ENCODE measurements at regions not wholly inside any gene's neighbourhood (a gene's known extent, or its start where the extent isn't known, plus 50 kb on each side); places are given as distances from the start of the nearest gene placed in this dataset.

DNA sequence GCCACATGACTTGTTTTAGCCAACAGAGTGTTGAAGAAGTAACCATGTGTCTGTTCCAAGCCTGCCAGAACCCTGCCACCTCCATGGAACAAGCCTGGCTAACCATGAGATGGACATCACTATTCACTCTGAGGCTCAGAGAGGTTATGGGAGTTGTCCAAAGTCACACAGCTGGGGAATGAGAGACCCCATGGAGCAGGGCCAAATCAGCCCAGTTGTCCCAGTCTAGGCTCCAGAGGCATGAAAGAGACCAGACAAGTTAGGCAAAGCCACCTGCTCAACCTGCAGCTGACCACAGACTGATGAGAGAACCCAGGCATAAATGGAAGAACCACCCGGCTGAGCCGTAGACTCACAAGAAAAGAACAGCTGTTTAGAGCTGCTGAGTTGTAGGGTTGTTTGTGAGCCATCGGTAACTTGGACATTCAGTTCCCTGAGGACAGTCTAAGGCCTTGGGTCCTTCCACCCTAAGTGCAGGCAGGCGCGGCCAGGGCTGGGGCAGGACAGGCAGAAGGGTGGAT, 74.7 kb upstream of the PHF21B start:
- ATAC-seq (no peak), DNase-seq (no peak)
- Histone ChIP-seq H3K27ac (no peak overlapping the region), H3K27me3 (peaks cover 0 to 63% (median 17%) of the 10 kb centered on the region in 9 donors), H3K4me3 (no peak overlapping the region), H3K9me3 (no peaks in the 10 kb centered on the region), H3K36me3 (no peaks in the 10 kb centered on the region), H3K4me1 (no peaks in the 10 kb centered on the region)
- intact Hi-C loops (cut with DNase I), result no loop called here
- WGBS, 4 donors, result 92 to 98% (median 93%) methylated on average over 5 of the region's 5 CpGs
- TF ChIP-seq, protein P1, sequence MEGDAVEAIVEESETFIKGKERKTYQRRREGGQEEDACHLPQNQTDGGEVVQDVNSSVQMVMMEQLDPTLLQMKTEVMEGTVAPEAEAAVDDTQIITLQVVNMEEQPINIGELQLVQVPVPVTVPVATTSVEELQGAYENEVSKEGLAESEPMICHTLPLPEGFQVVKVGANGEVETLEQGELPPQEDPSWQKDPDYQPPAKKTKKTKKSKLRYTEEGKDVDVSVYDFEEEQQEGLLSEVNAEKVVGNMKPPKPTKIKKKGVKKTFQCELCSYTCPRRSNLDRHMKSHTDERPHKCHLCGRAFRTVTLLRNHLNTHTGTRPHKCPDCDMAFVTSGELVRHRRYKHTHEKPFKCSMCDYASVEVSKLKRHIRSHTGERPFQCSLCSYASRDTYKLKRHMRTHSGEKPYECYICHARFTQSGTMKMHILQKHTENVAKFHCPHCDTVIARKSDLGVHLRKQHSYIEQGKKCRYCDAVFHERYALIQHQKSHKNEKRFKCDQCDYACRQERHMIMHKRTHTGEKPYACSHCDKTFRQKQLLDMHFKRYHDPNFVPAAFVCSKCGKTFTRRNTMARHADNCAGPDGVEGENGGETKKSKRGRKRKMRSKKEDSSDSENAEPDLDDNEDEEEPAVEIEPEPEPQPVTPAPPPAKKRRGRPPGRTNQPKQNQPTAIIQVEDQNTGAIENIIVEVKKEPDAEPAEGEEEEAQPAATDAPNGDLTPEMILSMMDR (IDR thresholded peaks at IDR 0.05), result no peak
- no peak for TF ChIP-seq POLR2A (IDR thresholded peaks at IDR 0.05)

DNA sequence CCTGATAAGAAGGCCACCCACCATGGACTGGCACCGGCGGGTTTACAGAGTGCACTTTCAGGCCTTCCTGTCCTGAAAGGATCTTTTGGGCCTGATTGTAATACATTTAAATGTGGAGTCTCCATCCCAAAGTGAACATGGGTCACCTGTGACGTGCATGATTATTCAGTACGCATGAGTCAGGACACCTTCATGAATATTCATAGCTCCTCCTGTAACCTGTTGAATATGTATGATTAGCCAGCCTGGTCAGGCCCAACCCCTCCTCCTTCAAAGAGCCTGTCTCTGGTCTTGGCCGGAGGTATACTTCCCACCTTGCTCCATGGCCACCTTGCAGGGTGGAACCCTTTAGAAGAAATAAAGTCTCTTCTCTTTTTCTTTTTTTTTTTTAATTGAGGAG, 75.9 kb upstream of the NUP50 start:
- H3K4me1 ChIP-seq, result no peaks in the 10 kb centered on the region
- no peak for DNase-seq
- peaks cover 0 to 82% (median 19%) of the 10 kb centered on the region in 9 donors for H3K27me3 ChIP-seq
- H3K4me3 ChIP-seq, result no peak overlapping the region
- intact Hi-C loops (cut with DNase I), result loop anchor here in 1 of 10 donors (5.0 kb wide), 1 partner anchor 111 kb away; no protein-coding TSS in a partner anchor
- no peaks in the 10 kb centered on the region for H3K36me3 ChIP-seq
- H3K9me3 ChIP-seq, result peaks cover 0 to 9% (median 0%) of the 10 kb centered on the region in 12 donors
- no peak for ATAC-seq
- H3K27ac ChIP-seq, result no peak overlapping the region
- TF ChIP-seq POLR2A (IDR thresholded peaks at IDR 0.05), result no peak
- TF ChIP-seq, protein P1 (IDR thresholded peaks at IDR 0.05), result no peak
- WGBS, 4 donors, result 55 to 66% (median 61%) methylated on average over 5 of the region's 5 CpGs

DNA sequence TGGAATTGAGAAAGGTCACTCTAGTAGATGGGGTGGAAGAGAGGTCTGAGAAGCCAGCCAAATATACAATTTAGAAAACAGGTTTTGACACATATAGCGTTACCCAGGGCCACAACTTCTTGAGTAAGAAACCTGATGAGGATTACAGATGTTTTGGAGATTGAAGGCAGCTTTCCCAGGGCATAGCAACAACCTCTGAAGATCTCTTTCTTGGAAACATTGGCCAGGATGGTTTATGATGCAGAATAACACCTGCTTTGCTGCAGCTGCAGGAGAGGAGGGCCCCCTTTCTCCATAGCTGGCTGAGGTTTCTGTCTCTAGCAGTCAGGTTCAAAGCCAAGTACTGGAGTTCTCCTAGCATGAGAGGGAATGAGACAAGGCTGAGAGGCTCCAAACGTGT, 75.1 kb upstream of the NUP50 start:
- Histone ChIP-seq H3K4me1 (no peaks in the 10 kb centered on the region), H3K27ac (no peak overlapping the region), H3K27me3 (peaks cover 0 to 81% (median 15%) of the 10 kb centered on the region in 9 donors), H3K36me3 (no peaks in the 10 kb centered on the region), H3K4me3 (no peak overlapping the region), H3K9me3 (peaks cover 0 to 14% (median 0%) of the 10 kb centered on the region in 12 donors)
- WGBS, 4 donors, result 52 to 64% (median 58%) methylated on average over 2 of the region's 2 CpGs
- no peak for ATAC-seq
- no peak for TF ChIP-seq POLR2A (IDR thresholded peaks at IDR 0.05)
- TF ChIP-seq, protein P1 (IDR thresholded peaks at IDR 0.05), result no peak
- intact Hi-C loops (cut with DNase I), result loop anchor here in 1 of 10 donors (5.0 kb wide), 1 partner anchor 111 kb away; no protein-coding TSS in a partner anchor
- DNase-seq, result no peak

DNA sequence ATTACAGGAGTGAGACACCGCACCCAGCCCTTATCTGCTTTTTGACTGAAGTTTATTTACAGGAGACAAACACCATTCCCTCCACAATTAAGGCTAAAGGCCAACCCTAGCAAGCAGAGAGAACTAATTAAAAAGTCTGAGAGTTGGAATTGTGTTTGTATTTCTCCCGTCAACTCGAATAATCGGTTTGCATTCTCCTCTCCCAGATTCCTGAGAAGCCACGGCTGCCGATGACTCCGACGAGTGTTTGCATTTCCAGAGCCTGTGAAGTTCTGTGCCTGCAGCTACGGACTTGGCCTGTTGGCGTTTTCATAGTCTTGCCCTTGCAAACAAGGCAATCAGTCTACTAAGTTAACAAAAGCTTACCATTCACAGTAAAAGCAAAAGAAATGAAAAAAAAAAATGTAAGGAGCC, 73.2 kb upstream of the NUP50 start:
- ATAC-seq, result no peak
- H3K9me3 ChIP-seq, result peaks cover 0 to 14% (median 0%) of the 10 kb centered on the region in 12 donors
- peaks cover 0 to 80% (median 12%) of the 10 kb centered on the region in 9 donors for H3K27me3 ChIP-seq
- DNase-seq, result no peak
- 10 to 20% (median 16%) methylated on average over 10 of the region's 10 CpGs for WGBS, 4 donors
- no peak overlapping the region for H3K27ac ChIP-seq
- no peaks in the 10 kb centered on the region for H3K36me3 ChIP-seq
- TF ChIP-seq, protein P1 (IDR thresholded peaks at IDR 0.05), result no peak
- TF ChIP-seq POLR2A (IDR thresholded peaks at IDR 0.05), result no peak
- no peak overlapping the region for H3K4me3 ChIP-seq
- H3K4me1 ChIP-seq, result no peaks in the 10 kb centered on the region
- intact Hi-C loops (cut with DNase I), result loop anchor here in 7 of 10 donors (5.0 to 10.0 kb wide), 4 partner anchors 116 to 396 kb away; no protein-coding TSS in a partner anchor

Data from heart left ventricle (tissue), 16 donors.